ENCODE measurements at regions not wholly inside any gene's neighbourhood (a gene's known extent, or its start where the extent isn't known, plus 50 kb on each side); places are given as distances from the start of the nearest gene placed in this dataset.
A peak's percentile ranks its signal among the peaks of the same experiment; 100 is the strongest.

- peak; percentile 5 to 7 for DNase-seq
These were observed 253.1 kb upstream of the NXPH2 start for GRCh38 chr2:139033300-139033699.

GRCh38 chr2:139031722-139032121 is 251.5 kb upstream of the NXPH2 start:
- no peak for DNase-seq

- no peak for DNase-seq
These were observed 240.1 kb upstream of the NXPH2 start for GRCh38 chr2:139020287-139020686.

DNA sequence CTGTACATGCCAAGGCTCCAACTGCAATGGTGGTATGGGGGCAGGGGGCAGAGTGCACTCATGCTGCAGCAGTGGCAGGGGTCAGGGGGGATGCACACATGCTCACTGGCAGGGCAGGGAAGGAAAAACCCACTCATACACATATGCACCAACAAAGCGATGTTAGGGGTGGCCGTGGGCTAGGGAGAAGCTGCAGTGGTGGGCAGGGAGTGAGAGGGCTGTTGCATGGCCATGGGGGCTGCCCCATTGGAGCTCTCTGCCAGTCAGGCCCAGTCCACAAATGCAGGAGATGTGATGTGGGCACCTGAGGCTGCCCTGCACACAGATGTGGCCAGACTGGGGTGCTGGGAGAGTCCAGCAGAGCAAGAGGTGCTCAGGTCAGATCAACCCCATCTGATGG is 238.1 kb upstream of the NXPH2 start:
- DNase-seq, result no peak

- DNase-seq, result no peak
These were observed 226.9 kb upstream of the NXPH2 start for GRCh38 chr2:139007130-139007529.

- no peak for DNase-seq
These were observed 220.1 kb upstream of the NXPH2 start for GRCh38 chr2:139000131-139000785.

GRCh38 chr2:138997856-138998517 is 217.8 kb upstream of the NXPH2 start:
- DNase-seq, result no peak

DNA sequence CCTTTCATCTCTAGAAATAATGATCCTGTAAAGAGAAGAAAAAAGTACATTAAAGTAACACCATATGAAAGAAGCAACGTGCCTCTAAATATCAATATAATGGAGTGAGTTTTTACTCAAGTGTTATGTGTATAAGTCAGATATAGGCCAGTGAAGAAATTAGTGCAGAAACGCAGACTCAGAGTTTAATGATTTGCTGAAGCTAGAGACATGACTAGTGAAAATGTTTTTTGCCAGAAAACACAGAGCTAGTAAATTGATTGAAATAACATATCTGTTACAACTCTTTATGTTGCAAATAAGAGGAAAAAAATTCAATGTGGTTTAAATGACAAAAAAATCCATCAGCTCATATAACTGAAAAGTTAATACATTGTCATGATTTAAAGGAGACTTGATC is 217.2 kb upstream of the NXPH2 start:
- DNase-seq, result no peak

- no peak for DNase-seq
These were observed 214.3 kb upstream of the NXPH2 start for GRCh38 chr2:138994502-138994901.

- DNase-seq, result no peak
These were observed 205.7 kb upstream of the NXPH2 start for GRCh38 chr2:138985881-138986280.

- DNase-seq, result no peak
These were observed 199.1 kb upstream of the NXPH2 start for GRCh38 chr2:138979131-138979785.

- DNase-seq, result no peak
These were observed 194.5 kb upstream of the NXPH2 start for GRCh38 chr2:138974651-138975050.

GRCh38 chr2:138964418-138964817 is 184.2 kb upstream of the NXPH2 start:
- no peak for DNase-seq

GRCh38 chr2:138962686-138963085 is 182.5 kb upstream of the NXPH2 start:
- no peak for DNase-seq

- no peak for DNase-seq
These were observed 180.0 kb upstream of the NXPH2 start for GRCh38 chr2:138960191-138960590.

DNA sequence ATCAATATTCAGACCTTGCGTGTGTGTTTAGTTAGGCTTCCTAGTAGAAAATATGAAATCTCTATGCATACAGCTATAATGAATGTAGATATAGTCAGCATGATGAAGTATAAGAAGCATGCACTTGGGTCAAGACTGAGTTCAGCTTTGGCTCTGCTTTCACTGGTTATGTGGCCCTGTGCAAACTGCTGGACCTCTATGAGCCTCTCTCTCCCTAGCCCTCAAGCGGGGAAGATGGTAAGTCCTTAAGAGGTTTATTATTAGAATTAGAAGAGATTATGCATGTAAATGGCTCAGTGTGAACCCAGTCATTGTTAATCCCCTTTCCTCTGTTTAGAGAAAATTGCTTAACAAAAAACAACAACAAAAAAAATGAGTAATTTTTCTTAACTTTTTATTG is 178.8 kb upstream of the NXPH2 start:
- DNase-seq, result no peak

DNA sequence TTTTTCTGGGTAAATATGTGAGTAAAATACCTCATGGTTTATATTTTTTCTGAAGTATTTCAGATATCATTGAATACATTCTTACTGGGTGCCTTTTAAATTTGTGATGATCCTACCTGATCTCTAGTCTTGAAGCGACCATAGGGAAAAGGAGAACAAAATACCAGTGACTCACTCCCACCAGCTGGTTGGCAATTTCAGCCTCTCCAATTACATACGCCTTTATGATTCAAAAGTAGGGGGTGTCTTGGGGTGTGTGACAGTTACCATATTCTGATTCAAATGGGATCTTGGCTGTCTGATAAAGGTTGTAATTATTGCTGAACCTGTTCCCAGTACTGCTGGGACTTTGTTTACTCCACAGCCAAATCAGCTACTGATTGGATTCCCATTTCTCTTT is 175.9 kb upstream of the NXPH2 start:
- no peak for DNase-seq

DNA sequence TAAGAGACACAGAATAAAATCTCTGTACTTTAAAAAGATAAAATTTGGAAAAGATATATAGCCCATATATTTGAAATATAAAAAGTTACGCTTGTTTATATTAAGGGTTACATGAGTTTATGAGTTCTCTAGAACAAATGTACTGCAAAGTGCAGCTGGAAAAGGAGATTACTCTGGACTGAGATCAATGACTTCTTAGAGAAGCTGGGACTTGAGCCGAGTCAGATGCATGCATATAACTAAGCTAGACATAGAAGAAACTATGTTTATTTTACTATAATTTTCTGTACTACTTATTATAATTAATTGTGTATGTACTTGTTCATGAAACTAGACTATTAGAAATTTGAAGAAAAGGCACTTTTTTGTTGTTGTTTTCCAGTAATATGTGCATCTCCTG is 170.3 kb upstream of the NXPH2 start:
- no peak for DNase-seq

GRCh38 chr2:138949517-138949916 is 169.3 kb upstream of the NXPH2 start:
- no peak for DNase-seq

DNA sequence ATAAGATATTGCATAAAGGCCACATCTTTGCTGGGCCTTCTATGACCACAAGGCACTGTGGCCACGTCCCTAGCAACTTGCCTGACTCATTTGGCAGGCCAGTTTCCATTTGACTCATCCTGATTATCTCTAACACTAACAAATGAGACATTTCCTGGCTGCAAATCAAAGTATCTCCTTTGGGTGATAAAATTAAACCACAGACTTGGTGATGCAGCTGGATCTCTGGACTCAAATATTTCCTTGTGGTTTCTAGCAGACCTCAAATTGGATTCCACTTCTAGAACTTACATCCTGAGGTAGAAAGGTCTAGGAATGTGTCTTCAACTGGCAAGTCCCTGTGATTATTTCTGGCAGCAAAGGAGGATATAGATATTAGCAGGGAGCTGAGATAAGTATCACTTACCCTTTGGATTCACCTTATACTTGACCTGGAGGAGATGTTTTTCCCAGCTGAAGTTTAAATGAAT is 167.9 kb upstream of the NXPH2 start:
- DNase-seq, result no peak

DNA sequence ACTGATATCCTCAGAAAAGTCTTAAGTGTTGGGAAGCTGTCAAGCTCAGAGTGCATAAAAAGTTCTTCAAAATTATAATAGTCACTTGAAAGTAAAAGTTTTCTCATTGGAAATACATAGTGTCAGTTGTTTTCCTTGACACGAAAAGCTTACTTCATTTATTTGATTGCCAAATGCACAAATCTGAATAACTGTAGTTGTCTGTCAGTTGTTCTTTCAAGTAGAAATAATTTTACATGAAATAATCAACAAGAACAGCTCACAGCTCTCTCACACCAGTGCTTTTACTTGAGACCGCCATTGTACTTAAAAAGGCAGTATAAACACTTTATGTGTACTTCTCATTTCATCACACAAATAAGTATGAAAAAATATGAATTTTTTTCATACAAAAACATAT is 163.3 kb upstream of the NXPH2 start:
- no peak for DNase-seq

- no peak for DNase-seq
These were observed 162.3 kb upstream of the NXPH2 start for GRCh38 chr2:138942466-138942865.
